Endothelial cell of umbilical vein (primary cell): ENCODE measurements at regions not wholly inside any gene's neighbourhood (a gene's known extent, or its start where the extent isn't known, plus 50 kb on each side); places are given as distances from the start of the nearest gene placed in this dataset.

Experiments used
- BruUV-seq: library from RNA; stranded (reverse); fragments of 400-500 nt; replicated peaks from 2 replicates; lab custom pipeline; 2021; lab: Mats Ljungman, UMichigan
- CTCF ChIA-PET: fragments of 300-600, 350-600 bp; sonication (Branson Sonifier 250); formaldehyde crosslinking; loops from one replicate; lab custom pipeline; 2021; ENCODE audit warnings: antibody characterized with exemption, inconsistent platforms; lab: Charles Lee
- POLR2A ChIA-PET: fragments of 300-600, 350-600 bp; sonication (Branson Sonifier 250); formaldehyde crosslinking; loops from one replicate; lab custom pipeline; 2021; ENCODE audit warnings: antibody characterized with exemption, inconsistent platforms; lab: Charles Lee
- DNase-seq: peaks from one replicate; pipeline ENCODE4 v3.0.0-alpha.2; 2011; ENCODE audit warnings: low read depth, low spot score
- FAIRE-seq: peaks from 2 replicates; lab custom pipeline; 2011; peaks lifted over from hg19 to GRCh38; lab: Jason Lieb, UNC
- H2AFZ ChIP-seq: 2 replicates; pipeline ENCODE4 v1.6.0; 2012; ENCODE audit warnings: low read depth, low read length, control low read depth, inconsistent platforms
- H3K27ac ChIP-seq: 2 replicates; pipeline ENCODE4 v1.5.1; 2011; ENCODE audit warnings: low read depth, mild to moderate bottlenecking, control low read depth, low read length, moderate library complexity; ENCODE audit not compliant: insufficient read depth
- H3K27me3 ChIP-seq, 2 experiments: 2 replicates each; pipeline versions ENCODE4 v1.6.0 to v1.6.1; 2011; ENCODE audit warnings: low read length in 2 of 2, mixed read lengths in 1 of 2; ENCODE audit not compliant: control insufficient read depth in 2 of 2, insufficient read depth in 2 of 2
- H3K36me3 ChIP-seq, 2 experiments: 2 replicates in 1 of 2; 3 replicates in 1 of 2; pipeline ENCODE4 v1.5.1; 2011; ENCODE audit warnings: low read length in 2 of 2, mild to moderate bottlenecking in 1 of 2, moderate library complexity in 1 of 2; ENCODE audit not compliant: control insufficient read depth in 2 of 2, insufficient read depth in 2 of 2; ENCODE audit errors: extremely low read depth in 1 of 2
- H3K4me1 ChIP-seq: 3 replicates; pipeline ENCODE4 v1.5.1; 2011; ENCODE audit warnings: mild to moderate bottlenecking, low read length; ENCODE audit not compliant: control insufficient read depth, insufficient read depth; ENCODE audit errors: extremely low read depth
- H3K4me2 ChIP-seq: 2 replicates; pipeline ENCODE4 v1.6.1; 2011; ENCODE audit warnings: low read length, control low read depth, mixed read lengths; ENCODE audit not compliant: insufficient read depth
- H3K4me3 ChIP-seq, 3 experiments: fragments of 200-600 bp in 1 of 3; sonication (generic), shearing (Covaris generic) in 1 of 3; replicated peaks in 1 of 3; 2 replicates each; pipeline ENCODE4 v1.5.1; 2011 to 2016; ENCODE audit warnings: control low read depth in 3 of 3, low read length in 3 of 3, mild to moderate bottlenecking in 2 of 3, inconsistent platforms in 1 of 3, low read depth in 1 of 3, moderate library complexity in 1 of 3; ENCODE audit not compliant: insufficient read depth in 1 of 3
- H3K79me2 ChIP-seq: 2 replicates; pipeline ENCODE4 v1.6.0; 2012; ENCODE audit warnings: low read length, inconsistent platforms; ENCODE audit not compliant: control insufficient read depth, insufficient read depth
- H3K9ac ChIP-seq: replicated peaks from 2 replicates; pipeline ENCODE3; 2011; ENCODE audit warnings: low read length, control low read depth; ENCODE audit not compliant: insufficient read depth; ENCODE audit errors: extremely low read depth
- H3K9me1 ChIP-seq: replicated peaks from 3 replicates; pipeline ENCODE4 v1.6.0; 2011; ENCODE audit warnings: mild to moderate bottlenecking, low read length; ENCODE audit not compliant: control insufficient read depth, insufficient read depth; ENCODE audit errors: extremely low read depth
- H3K9me3 ChIP-seq: replicated peaks from 2 replicates; pipeline ENCODE4 v1.5.1; 2012; ENCODE audit warnings: low read length, inconsistent platforms; ENCODE audit not compliant: control insufficient read depth, insufficient read depth
- H4K20me1 ChIP-seq: replicated peaks from 2 replicates; pipeline ENCODE3; 2011; ENCODE audit warnings: mild to moderate bottlenecking, low read length; ENCODE audit not compliant: control insufficient read depth, insufficient read depth; ENCODE audit errors: extremely low read depth
- CTCF ChIP-seq, 2 donors: IDR thresholded peaks; 1 replicate in 1 of 2; 2 replicates in 1 of 2; pipeline ENCODE4 v1.5.1; 2011; ENCODE audit warnings: low read length in 2 of 2, mild to moderate bottlenecking in 2 of 2, moderate library complexity in 2 of 2, control low read depth in 1 of 2, inconsistent platforms in 1 of 2, low read depth in 1 of 2; ENCODE audit not compliant: insufficient read depth in 1 of 2; ENCODE audit errors: extremely low read depth in 1 of 2
- EZH2 ChIP-seq: IDR thresholded peaks from 2 replicates; pipeline ENCODE4 v1.6.1; 2012; ENCODE audit warnings: borderline replicate concordance, low read depth, mild to moderate bottlenecking, moderate library complexity, low read length, inconsistent platforms; ENCODE audit not compliant: severe bottlenecking
- FOS ChIP-seq: IDR thresholded peaks from 2 replicates; pipeline ENCODE4 v1.6.1; 2011; ENCODE audit warnings: mild to moderate bottlenecking, low read length, moderate library complexity, borderline replicate concordance; ENCODE audit not compliant: insufficient read depth
- GATA2 ChIP-seq: IDR thresholded peaks from 2 replicates; pipeline ENCODE4 v1.7.0; 2011; ENCODE audit warnings: low read depth, mild to moderate bottlenecking, moderate library complexity, mixed read lengths, low read length; ENCODE audit not compliant: insufficient read length, insufficient read depth
- JUN ChIP-seq: IDR thresholded peaks from 2 replicates; pipeline ENCODE4 v1.6.1; 2011; ENCODE audit warnings: borderline replicate concordance, low read depth; ENCODE audit not compliant: insufficient read length, insufficient read depth
- MAX ChIP-seq: IDR thresholded peaks from 2 replicates; pipeline ENCODE4 v1.6.1; 2011; ENCODE audit not compliant: insufficient read depth, insufficient read length
- MYC ChIP-seq: IDR thresholded peaks from one replicate; pipeline ENCODE4 v1.6.1; 2011; ENCODE audit warnings: mild to moderate bottlenecking, low read depth, low read length
- POLR2A ChIP-seq: IDR thresholded peaks from 2 replicates; pipeline ENCODE4 v1.6.1; 2012; ENCODE audit warnings: low read depth, mild to moderate bottlenecking, control low read depth, low read length
- POLR2AphosphoS5 ChIP-seq: IDR thresholded peaks from 2 replicates; pipeline ENCODE4 v1.6.1; 2012; ENCODE audit warnings: low read depth, mild to moderate bottlenecking, control low read depth, low read length, moderate library complexity; ENCODE audit not compliant: insufficient read depth
- dilution Hi-C: fragments of 300-500 bp; cut with MboI; formaldehyde crosslinking; loops from one replicate; pipeline ENCODE4 v1.15.0; 2019; ENCODE audit warnings: low sequenced_read_pairs; ENCODE audit not compliant: extremely low pct_ligation_motif_present
- intact Hi-C: fragments of 100-400 bp; cut with micrococcal nuclease; formaldehyde crosslinking; loops from one replicate; pipeline ENCODE4 v1.10.0; 2022

GRCh38 chr2:39538718-39539117 lies 101.6 kb upstream of the MAP4K3 start:
- peaks cover 0 to 2% of the 10 kb centered on the region in 2 experiments for H3K27me3 ChIP-seq
- H3K4me3 ChIP-seq: no peak overlapping the region
- H2AFZ ChIP-seq: no peak overlapping the region
- CTCF ChIA-PET: no interaction called here
- POLR2A ChIA-PET: no interaction called here
- no peaks in the 10 kb centered on the region for H3K9me3 ChIP-seq
- no peak overlapping the region for H3K9ac ChIP-seq
- no peaks in the 10 kb centered on the region for H3K4me1 ChIP-seq
- no peak overlapping the region for H3K27ac ChIP-seq
- H3K79me2 ChIP-seq: no peaks in the 10 kb centered on the region
- H3K4me2 ChIP-seq: no peak overlapping the region
- intact Hi-C loops (no loop called here), dilution Hi-C loops (no loop called here)
- TF ChIP-seq POLR2AphosphoS5 (no peak), MAX (no peak), JUN (no peak), POLR2A (no peak), EZH2 (no peak), CTCF (IDR thresholded peaks at IDR 0.05; ENCODE audit: extremely low read depth in 1 of 2, insufficient read depth in 1 of 2, low read depth in 1 of 2, low read length in 2 of 2) (no peak), MYC (no peak), GATA2 (no peak), FOS (no peak)
- FAIRE-seq (no peak), DNase-seq (no peak)
- no TSS peak for BruUV-seq
- H4K20me1 ChIP-seq: no peaks in the 10 kb centered on the region
- no peaks in the 10 kb centered on the region for H3K36me3 ChIP-seq
- H3K9me1 ChIP-seq: no peaks in the 10 kb centered on the region
